ENCODE measurements at regions not wholly inside any gene's neighbourhood (a gene's known extent, or its start where the extent isn't known, plus 50 kb on each side); places are given as distances from the start of the nearest gene placed in this dataset.
"Not testable (repeated sequence)": the region's sequence is repeated elsewhere in the genome, so short reads cannot be mapped to it uniquely, and the experiment has no call there.

- DNase-seq, result no peak
Measured at GRCh38 chr20:53891306-53891894, 179.0 kb downstream of the BCAS1 start.

GRCh38 chr20:53890443-53891305, 179.7 kb downstream of the BCAS1 start:
- no peak for DNase-seq

- DNase-seq, result no peak
Measured at GRCh38 chr20:53889411-53890148, 180.8 kb downstream of the BCAS1 start.

GRCh38 chr20:53888951-53889350, 181.4 kb downstream of the BCAS1 start:
- DNase-seq, result no peak

GRCh38 chr20:53888510-53888909, 181.9 kb downstream of the BCAS1 start:
- no peak for DNase-seq

- DNase-seq, result no peak
Measured at GRCh38 chr20:53887973-53888372, 182.4 kb downstream of the BCAS1 start.

- DNase-seq, result no peak
Measured at GRCh38 chr20:53884859-53885541, 185.4 kb downstream of the BCAS1 start.

- peak; percentile 50 for DNase-seq
Measured at GRCh38 chr20:53883098-53883911, 187.1 kb downstream of the BCAS1 start.

GRCh38 chr20:53882438-53882986, 187.9 kb downstream of the BCAS1 start:
- not testable (repeated sequence) for DNase-seq

GRCh38 chr20:53881362-53881761, 189.0 kb downstream of the BCAS1 start:
- no peak for DNase-seq

- no peak for DNase-seq
Measured at GRCh38 chr20:53880108-53880641, 190.2 kb downstream of the BCAS1 start.

GRCh38 chr20:53879048-53879684, 191.2 kb downstream of the BCAS1 start:
- no peak for DNase-seq

GRCh38 chr20:53878262-53879047, 191.9 kb downstream of the BCAS1 start:
- peak; percentile 11 for DNase-seq

GRCh38 chr20:53876956-53877355, 193.4 kb downstream of the BCAS1 start:
- no peak for DNase-seq

GRCh38 chr20:53876470-53876869, 193.9 kb downstream of the BCAS1 start:
- no peak for DNase-seq

- no peak for DNase-seq
Measured at GRCh38 chr20:53875452-53875851, 194.9 kb downstream of the BCAS1 start.

- DNase-seq, result no peak
Measured at GRCh38 chr20:53874706-53875105, 195.7 kb downstream of the BCAS1 start.

GRCh38 chr20:53874104-53874503, 196.3 kb downstream of the BCAS1 start:
- DNase-seq, result no peak

- no peak for DNase-seq
Measured at GRCh38 chr20:53873230-53873604, 197.2 kb downstream of the BCAS1 start.

- DNase-seq, result no peak
Measured at GRCh38 chr20:53872561-53873229, 197.7 kb downstream of the BCAS1 start.

Data from NCI-H510A treated with DMSO at 0.1 percent for 48 hours (cell line).